NCI-H345 treated with DMSO at 0.1 percent for 48 hours (cell line): ENCODE measurements at regions not wholly inside any gene's neighbourhood (a gene's known extent, or its start where the extent isn't known, plus 50 kb on each side); places are given as distances from the start of the nearest gene placed in this dataset.
"Not testable (repeated sequence)": the region's sequence is repeated elsewhere in the genome, so short reads cannot be mapped to it uniquely, and the experiment has no call there.

Source experiments
- DNase-seq: peaks from one replicate; lab custom pipeline; 2025; ENCODE audit not compliant: unreplicated experiment; lab: John Stamatoyannopoulos, UW

GRCh38 chr4:82194329-82194728 is 179.5 kb downstream of the HNRNPD start:
- DNase-seq: no peak

DNA sequence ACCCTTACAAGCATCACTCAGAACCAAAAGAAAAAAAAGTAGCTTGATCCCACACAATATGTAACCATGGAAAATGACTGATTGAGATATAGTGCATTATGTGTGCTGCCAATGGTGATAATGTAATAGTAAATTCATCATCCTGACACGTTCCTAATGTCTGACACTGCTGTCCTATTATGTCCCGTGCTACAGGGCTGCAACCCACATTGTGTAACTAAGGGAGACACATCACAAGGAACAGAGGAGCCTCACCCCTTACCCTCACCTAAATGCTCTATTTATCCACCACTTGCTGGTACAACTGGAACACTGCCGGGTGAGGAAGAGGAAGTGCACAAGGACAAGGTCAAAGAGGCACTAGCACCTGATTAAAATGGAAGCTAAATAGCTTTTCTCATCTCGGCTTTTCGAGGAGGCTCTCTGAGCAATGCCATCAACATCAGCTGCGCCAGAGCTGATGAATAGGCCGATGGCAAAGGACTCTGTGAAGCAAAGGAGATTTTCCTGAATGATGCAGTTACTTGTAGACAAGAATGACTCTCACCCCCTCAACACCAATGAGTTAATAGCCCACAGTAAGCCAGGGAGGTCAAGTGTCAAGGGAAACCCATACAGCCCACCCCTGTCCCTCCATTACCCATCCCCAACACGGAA is 181.6 kb downstream of the HNRNPD start:
- no peak for DNase-seq

- DNase-seq: no peak
Measured at GRCh38 chr4:82181789-82182188, 192.0 kb downstream of the HNRNPD start.

- DNase-seq: no peak
Measured at GRCh38 chr4:82172186-82172585, 201.6 kb downstream of the HNRNPD start.

- no peak for DNase-seq
Measured at GRCh38 chr4:82171531-82172155, 202.1 kb downstream of the HNRNPD start.

DNA sequence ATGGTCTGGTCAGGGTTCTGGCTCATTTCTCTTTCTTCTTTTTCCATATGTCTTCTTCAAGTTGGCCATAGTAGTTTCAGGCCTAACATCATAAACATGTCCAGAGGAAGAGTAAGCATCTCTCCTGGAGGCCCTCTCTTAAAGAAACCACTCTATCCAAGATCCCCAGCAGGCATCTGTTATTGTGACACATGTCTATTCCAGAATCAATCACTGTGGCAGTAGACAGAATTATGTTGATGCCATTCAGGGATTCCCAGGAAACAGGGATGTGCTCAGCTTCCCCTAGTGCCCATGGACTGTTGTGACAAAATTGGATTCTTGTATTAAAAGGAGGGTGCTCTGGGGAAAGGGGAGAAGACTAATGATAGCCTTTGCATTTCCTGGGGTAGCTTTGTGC is 224.0 kb downstream of the HNRNPD start:
- DNase-seq: no peak

GRCh38 chr4:82145850-82146249 is 227.9 kb downstream of the HNRNPD start:
- DNase-seq: no peak

DNA sequence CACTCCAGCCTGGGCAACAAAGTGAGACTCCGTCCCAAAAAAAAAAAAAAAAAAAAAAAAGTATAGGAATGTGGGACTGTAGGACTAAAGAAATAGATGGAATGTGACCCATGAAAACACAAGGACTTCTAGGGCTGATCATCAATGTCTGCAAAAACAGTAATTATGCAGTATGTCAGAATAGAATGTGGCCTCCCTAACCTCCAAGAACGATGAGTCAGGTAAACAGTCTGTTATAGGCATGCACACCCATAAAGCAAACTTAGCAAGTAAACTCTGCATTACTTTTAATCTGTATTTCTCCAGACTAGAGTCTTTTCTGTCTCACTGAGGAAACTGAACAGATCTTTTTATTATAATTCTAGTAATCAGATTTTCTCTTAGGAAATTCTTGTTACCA is 233.4 kb downstream of the HNRNPD start:
- no peak for DNase-seq

GRCh38 chr4:82139287-82139686 is 234.5 kb downstream of the HNRNPD start:
- no peak for DNase-seq

- DNase-seq: no peak
Measured at GRCh38 chr4:82138374-82138773, 235.4 kb downstream of the HNRNPD start.

DNA sequence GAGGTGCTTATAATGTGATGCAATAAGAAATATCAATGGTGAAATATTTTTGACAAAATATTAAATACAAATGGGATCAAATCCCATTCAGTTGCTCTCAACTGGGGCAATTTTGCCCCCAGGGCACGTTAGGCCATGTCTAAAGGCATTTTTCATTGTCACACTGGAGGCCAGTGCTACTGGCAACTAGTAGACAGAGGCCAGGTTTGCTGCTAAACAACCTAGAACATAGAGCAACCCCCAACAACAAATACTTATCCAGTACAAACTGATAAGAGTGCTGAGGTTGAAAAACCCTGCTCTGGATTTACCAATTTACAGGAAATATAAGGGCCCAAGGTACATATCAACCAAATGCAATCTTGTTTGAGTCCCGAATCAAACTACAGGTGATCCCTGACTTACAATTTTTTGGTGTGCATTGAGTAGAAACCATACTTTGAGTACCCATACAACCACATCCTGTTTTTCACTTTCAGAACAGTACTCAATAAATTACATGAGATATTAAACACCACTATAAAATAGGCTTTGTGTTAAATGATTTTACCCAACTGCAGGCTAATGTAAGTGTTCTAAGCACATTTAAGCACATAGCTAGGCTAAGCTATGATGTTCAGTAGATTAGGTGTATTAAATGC is 237.5 kb downstream of the HNRNPD start:
- DNase-seq: no peak

GRCh38 chr4:82128355-82128754 is 245.4 kb downstream of the HNRNPD start:
- no peak for DNase-seq

DNA sequence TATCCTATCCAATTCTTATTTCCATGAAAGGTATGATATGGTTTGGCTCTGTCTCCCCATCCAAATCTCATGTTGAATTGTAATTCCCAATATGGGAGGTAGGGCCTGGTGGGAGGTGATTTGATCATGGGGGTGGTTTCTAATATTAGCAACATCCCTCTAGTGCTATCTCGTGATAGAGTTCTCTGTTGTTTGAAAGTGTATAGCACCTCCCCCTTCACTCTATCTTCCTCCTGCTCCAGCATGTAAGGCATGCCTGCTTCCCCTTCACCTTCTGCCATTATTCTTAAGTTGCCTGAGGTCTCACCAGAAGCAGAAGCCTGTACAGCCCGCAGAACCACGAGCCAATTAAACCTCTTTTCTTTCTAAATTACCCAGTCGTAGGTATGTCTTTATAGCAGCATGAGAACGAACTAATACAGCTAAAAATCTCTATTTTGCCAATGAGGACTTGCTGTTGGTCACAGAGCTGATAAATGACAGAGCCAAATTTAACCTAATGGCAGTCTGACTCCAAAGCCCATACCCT is 247.2 kb downstream of the HNRNPD start:
- no peak for DNase-seq

GRCh38 chr4:82125787-82126297 is 247.9 kb downstream of the HNRNPD start:
- DNase-seq: no peak

GRCh38 chr4:82124932-82125786 is 248.6 kb downstream of the HNRNPD start:
- no peak for DNase-seq

DNA sequence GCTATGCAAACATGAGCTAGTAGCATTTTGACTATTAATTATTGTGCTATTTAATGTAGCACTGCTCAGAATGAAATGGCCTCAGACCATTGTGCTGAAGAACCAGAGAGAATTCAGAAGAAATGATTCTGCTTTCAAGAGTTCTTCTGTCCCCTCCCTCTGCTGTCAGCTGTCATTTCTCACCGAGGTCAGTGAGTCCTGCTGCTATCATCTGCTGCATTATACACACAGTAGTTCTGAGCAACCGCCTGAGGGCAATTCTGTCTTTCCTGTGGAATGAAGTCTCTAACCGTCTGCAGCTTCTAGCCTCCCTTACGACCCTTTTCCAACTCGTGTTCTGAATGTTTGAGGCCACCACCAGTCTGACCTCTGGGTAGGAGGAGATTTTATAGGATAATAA is 249.4 kb downstream of the HNRNPD start:
- DNase-seq: no peak

DNA sequence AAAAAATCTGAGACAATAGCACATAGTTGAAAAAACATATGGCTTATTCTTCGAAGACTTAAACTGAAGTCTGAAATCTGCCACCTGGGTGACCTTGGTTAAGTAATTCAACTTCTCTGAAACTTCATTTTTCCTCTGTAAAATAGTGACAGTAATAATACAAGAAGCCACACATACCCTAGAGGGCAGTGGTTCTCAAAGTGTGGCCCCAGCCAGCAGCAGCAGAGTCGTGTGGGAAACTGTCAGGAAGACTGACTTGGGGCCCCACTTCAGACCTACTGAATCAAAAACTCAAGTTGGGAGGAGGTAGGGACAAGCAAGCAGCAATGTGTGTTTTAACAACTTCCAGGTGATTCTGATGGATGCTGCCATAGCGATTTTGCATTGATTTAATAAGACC is 249.9 kb downstream of the HNRNPD start:
- no peak for DNase-seq

- DNase-seq: not testable (repeated sequence)
Measured at GRCh38 chr4:82115183-82115582, 258.6 kb downstream of the HNRNPD start.

DNA sequence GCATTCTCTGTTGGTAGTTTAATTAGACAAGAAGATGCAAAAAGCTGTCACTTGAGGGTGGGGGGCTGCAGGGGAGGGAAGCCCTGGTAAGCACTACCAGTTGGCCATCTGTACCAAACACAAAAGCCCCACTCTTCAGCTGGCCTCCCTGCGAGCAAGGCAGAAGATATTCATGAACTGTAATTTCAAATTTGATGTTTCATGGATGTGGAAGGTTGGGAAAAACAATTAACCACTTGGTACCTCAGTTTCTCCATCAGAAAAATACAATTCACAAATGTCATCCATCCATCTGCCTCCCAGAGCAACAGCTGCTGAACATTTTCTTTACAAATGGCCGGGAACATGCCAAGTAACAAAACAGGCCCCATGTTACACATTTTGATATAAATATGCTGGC is 265.3 kb downstream of the HNRNPD start:
- DNase-seq: no peak

- DNase-seq: no peak
Measured at GRCh38 chr4:82104578-82104977, 269.2 kb downstream of the HNRNPD start.

GRCh38 chr4:82099928-82100579 is 273.7 kb downstream of the HNRNPD start:
- no peak for DNase-seq
